Activated T-helper 1 cell treated with Interleukin-2 at 50 U/mL for 16 hours (primary cell): ENCODE measurements at regions not wholly inside any gene's neighbourhood (a gene's known extent, or its start where the extent isn't known, plus 50 kb on each side); places are given as distances from the start of the nearest gene placed in this dataset.

Source experiments
- DNase-seq: peaks from one replicate; pipeline ENCODE4 v3.0.0-alpha.2; 2020; ENCODE audit warnings: low read depth

DNA sequence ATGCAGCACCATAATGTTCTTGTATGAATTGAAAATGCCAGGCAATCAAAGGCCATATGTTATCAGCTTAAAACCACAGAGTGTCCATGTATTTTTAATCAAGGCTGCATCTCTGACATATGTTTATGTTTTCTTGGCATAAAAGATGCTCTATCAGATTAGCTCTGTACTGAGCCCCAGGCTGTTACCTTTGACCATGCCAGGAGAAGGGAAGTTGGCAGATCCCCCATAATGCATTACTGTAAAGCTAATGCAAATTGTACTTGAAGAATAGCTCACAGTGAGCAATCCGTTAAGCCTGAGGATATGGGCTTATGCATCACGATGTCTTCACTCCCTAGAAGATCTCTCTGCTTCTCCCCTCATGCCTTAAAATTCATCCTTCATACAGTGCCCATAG, 414.4 kb downstream of the BRINP1 start:
- no peak for DNase-seq

DNA sequence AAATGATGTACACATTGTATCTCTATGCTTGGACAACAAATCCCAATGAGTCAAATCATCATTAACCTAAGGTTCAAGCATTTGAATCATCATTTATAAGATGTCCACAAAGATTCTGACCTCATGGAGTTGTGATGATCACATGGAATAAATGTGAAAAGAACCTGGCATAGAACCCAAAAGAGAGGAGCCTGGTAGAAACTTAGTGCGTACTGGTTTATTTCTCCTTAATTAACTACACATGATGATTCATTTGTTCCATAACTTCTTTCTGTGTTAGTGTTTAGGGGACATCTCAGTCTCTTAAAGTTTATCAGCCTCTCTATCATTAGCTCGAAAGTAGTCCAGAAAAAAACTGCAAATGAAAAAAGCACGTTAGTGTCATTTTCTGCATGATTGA, 411.6 kb downstream of the BRINP1 start:
- no peak for DNase-seq

- DNase-seq, result no peak
Observed at GRCh38 chr9:118959366-118959765, 409.9 kb downstream of the BRINP1 start.

- no peak for DNase-seq
Observed at GRCh38 chr9:118961857-118962256, 407.4 kb downstream of the BRINP1 start.

- DNase-seq, result no peak
Observed at GRCh38 chr9:118962426-118962825, 406.8 kb downstream of the BRINP1 start.

DNA sequence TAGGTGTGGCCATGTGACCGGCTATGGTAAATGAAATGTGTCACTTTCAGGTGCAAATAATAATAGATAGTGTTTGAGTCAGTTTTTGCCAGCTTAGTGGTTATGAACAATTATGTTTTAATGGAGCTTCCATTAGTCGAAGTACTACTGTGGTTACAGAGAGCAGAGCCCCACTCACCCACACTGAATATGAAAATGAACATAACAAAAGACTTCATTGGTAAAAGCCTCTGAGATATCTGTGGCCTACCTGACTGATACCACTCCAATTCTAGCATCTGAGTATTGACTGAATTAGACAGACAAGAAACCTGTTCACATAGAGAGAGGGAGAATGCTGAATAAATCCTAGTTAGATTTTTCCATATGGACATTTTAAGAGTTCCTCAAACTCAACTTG, 405.6 kb downstream of the BRINP1 start:
- DNase-seq, result no peak

GRCh38 chr9:118967901-118968300, 401.3 kb downstream of the BRINP1 start:
- DNase-seq, result no peak

DNA sequence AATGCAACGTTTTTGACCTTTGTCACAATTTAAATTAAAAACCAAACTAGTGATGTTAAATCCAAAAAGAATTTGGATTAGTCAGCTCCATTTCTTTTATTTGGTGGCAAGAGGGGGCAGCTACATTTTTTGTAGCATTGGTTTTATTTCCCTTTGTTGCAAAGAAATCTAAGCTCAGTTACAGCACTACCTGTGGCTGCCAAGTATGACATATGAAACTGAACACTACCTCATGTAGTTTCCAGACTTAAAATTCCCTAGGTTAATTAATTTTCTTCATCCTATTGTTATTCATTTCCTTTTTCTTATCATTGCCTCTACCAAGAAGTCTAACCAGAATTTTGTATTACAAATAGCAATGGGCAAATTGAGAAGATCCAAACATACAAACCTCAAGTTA, 393.5 kb downstream of the BRINP1 start:
- DNase-seq, result no peak

DNA sequence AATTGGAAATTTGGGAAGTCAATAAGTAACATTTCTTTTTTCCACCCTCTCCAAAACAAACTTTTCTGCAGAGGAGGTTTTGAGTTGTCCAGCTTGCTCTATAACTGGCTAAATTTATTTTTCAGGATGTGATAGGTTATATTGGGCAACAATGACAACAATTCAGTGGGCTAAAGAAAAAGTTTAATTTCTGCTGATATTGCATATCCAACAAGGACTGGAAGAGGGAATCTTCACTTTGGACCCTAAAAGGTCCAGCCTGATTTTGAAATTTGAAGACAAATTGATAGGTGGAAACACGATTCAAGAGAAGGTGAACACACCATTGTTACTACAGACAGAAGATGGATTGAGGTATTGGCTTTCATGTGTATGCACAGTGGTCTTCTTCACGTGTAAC, 393.1 kb downstream of the BRINP1 start:
- no peak for DNase-seq

DNA sequence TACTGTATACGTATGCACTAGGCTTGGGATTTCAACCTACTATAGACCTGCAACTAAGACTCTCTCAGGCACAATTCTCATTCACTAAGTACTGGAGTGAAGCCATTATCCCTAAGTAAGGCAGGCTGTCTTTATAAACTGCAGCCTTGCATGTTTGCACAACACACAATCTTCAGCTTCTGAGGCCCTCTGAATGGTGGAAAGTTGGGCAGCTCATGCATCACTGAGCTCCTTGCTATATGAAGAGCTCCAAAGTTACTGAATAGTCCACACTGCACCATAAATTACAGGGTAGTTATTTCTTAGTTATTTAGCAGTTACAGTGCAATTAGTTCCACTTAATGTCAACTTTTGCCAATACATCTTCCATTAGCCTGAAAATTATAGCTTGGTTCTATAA, 384.6 kb downstream of the BRINP1 start:
- DNase-seq, result no peak

DNA sequence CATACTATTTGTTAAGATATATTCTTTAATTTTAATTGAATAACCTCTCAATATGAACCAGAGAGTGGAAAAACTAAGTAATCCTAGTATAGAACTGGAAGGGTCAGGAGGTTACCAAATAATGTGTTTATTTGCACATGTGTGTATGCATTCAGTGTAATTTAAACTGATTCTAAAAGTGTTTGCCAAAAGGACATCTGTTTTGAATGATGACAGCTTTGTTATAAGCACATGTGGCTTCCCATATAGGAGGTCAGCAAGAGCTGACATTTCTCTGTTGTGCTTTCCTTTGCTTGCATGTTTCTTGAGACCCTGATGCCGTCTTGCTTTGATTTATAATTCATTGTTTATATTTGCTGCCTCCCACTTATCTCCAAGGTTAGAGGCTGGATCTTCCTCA, 383.4 kb downstream of the BRINP1 start:
- DNase-seq, result no peak

DNA sequence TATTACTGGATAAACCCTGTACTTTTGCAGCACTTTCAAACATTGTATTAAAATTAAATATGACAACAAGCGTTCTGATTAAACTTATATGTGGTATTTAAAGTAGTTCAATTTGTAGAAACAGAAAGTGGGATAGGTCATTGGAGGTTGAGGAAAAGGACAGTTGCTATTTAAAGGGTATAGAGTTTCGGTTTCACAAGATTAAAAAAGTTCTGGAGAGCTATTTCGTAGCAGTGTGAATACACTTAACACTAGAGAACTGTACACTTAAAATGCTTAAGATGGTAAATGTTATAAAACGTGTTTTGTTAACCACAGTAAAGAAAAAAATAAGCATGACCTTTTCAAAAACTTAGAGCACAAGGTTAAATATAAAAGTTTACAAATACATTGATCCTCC, 382.1 kb downstream of the BRINP1 start:
- DNase-seq, result no peak

DNA sequence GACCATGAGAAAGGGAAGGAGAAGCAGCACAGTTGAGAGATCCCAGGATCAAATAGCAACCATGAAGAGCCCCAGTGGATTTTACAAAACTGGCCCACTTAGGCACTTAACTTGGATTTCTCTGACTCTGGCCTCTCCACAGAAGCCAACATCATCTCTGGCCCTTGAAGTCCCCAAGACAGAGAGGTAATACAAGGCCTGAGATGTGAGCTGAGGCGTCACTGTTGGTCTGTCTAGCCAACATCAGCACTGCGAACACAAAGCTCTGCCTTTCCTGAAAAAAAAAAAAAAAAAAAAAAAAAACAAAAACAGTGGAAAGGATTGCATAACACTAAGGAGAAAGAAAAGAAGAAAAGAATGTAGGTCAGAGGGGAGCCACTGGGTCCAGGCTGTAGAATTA, 378.3 kb downstream of the BRINP1 start:
- DNase-seq, result no peak

DNA sequence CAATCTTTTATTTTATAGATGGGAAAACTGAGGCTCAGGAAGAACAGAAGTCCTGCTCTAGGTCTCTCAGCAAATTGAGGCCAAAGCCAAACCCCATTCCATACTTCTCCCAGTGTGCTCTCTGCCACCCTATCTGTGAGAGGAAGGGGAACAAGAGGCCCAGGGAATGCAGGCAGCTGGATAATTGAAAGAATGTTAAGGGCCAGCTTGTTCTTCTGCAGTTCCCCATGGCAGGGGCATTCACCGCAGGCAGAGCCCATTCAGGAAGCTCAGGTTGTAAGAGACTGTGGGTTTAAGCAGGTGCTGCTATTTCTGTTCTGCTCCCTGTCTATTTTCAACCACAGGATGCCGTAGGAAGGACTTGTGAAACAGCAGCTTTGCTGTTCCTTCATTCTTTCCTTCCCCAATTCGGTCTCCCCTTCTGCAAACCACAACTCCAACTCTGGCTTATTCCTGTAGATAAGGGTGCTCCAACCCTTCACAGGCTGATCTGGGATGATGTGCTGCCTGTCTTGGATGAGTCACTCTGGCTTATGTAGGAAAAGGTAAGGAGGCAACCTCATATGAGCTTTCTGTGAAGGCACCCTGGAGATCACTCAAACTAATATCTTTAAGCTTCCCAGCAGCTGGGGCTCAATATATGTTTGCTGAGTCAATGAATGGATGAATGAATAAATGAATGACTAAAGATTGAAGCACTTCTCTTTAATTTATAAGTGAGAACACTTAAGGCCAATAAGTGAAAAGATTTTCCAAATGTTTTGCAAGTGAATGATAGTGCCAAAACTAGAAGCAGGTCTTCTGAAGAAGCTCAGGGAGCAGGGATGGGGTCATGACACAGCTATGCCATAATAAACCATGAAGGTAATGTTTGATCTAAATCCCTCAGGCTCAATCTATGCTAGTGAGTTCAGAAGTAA, 377.6 kb downstream of the BRINP1 start:
- DNase-seq, result no peak

- DNase-seq, result no peak
Observed at GRCh38 chr9:118992813-118993794, 376.1 kb downstream of the BRINP1 start.

- DNase-seq, result no peak
Observed at GRCh38 chr9:118993965-118994364, 375.3 kb downstream of the BRINP1 start.

DNA sequence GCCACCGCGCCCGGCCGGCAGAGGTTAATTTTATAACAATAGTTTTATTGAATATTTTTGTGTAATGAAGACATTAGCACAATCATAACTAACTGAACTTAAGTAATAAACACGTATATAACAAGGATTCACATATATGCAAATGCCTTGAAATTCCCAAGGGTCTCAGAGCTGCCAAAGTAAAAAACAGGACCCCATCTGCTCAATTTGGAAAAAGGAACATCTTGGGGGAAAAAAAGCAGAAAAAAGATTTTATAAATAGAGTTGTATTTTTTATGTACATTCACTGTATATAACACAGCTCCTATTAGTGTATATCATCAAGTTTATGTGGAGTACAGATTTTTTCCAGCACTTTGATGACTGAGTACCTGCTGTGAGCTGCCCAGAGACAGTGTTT, 366.7 kb downstream of the BRINP1 start:
- no peak for DNase-seq

DNA sequence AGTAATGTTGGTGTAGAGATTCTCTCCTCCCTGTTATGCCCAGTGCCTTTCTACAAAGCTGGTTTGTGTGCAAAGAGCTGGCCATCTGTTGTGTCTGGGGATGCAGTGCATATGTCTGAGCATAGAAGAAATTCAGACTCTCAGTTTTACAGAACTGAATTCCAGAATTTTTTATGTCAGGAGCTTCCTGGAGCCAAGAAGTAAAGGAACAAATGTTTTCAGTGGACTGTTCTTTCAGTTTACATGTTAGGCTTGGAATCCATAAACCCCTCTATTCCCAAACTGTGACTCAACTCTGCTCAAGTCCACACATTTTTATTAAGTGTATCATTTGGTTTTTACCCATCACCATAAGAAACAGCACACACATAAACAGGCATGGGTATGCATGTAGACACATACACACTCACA, 366.0 kb downstream of the BRINP1 start:
- no peak for DNase-seq

GRCh38 chr9:119003882-119004617, 365.2 kb downstream of the BRINP1 start:
- no peak for DNase-seq

GRCh38 chr9:119004618-119004990, 364.6 kb downstream of the BRINP1 start:
- no peak for DNase-seq

- DNase-seq, result no peak
Observed at GRCh38 chr9:119005162-119005561, 364.1 kb downstream of the BRINP1 start.

DNA sequence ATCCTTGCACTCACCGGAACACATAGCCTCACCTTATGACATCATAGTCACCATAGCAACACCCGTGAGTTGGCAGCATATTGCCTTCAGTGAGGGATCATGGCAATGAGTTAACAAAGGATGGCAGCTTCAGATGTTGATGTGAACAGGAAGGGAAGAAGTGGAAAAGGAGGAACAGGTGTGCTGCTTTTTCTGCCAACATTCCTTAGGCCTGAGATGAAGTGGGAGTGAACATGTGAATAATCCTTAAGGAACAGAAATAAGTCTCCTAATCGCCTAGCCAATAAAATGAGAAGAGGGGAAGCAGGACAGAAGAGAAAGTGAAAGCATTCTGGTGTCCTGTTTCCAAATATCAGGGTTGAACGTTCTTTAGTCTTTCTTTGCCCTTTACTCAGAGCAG, 360.0 kb downstream of the BRINP1 start:
- DNase-seq, result no peak
